ENCODE measurements at regions not wholly inside any gene's neighbourhood (a gene's known extent, or its start where the extent isn't known, plus 50 kb on each side); places are given as distances from the start of the nearest gene placed in this dataset.

DNA sequence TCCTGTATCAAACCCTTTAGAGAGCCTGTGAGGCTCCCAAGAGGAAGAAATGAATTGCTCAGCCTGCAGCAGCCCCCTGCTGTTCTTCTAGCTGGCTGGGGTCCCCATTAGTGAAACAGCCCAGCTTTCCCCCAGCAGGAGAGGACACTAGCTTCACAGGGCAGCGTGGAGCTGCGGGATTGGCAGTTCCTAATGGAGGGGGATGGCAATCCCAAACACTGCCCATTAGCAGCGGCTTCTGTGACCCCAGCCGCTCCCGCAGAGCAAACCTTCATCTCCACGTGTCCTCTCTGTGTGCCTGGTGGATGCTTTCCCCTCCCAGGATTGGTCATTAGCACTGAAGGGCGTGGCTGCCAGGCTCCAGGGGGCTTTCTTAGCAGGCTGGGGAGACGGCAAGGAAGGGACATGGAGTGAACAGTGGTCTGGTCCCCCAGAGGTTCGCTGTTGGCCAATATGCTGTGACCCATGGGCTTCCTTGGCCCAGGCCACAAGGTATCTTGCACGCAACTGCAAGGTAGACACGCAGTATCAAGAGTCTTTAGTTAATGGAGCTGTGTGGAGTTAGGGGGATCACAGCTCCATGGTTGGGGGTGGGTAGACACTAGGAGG is 322.5 kb upstream of the ZMIZ1 start:
- no peaks in the 10 kb centered on the region for H3K36me3 ChIP-seq
- H3K27me3 ChIP-seq: no peaks in the 10 kb centered on the region
- H3K9me3 ChIP-seq: no peaks in the 10 kb centered on the region
- peaks cover 0 to 14% of the 10 kb centered on the region in 2 donors for H3K4me1 ChIP-seq
- intact Hi-C loops (cut with DNase I; ENCODE audit: low total_unique reads) (no loop called here), in situ Hi-C loops (cut with MboI; ENCODE audit: low sequenced_read_pairs in 4 of 4) (no loop called here)
- no peak for DNase-seq
- H3K27ac ChIP-seq: no peak overlapping the region
- TF ChIP-seq, protein P1, sequence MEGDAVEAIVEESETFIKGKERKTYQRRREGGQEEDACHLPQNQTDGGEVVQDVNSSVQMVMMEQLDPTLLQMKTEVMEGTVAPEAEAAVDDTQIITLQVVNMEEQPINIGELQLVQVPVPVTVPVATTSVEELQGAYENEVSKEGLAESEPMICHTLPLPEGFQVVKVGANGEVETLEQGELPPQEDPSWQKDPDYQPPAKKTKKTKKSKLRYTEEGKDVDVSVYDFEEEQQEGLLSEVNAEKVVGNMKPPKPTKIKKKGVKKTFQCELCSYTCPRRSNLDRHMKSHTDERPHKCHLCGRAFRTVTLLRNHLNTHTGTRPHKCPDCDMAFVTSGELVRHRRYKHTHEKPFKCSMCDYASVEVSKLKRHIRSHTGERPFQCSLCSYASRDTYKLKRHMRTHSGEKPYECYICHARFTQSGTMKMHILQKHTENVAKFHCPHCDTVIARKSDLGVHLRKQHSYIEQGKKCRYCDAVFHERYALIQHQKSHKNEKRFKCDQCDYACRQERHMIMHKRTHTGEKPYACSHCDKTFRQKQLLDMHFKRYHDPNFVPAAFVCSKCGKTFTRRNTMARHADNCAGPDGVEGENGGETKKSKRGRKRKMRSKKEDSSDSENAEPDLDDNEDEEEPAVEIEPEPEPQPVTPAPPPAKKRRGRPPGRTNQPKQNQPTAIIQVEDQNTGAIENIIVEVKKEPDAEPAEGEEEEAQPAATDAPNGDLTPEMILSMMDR (IDR thresholded peaks at IDR 0.05 in 4 of 5, conservative IDR thresholded peaks at IDR 0.05 in 1 of 5): no peak
- TF ChIP-seq POLR2A (IDR thresholded peaks at IDR 0.05): no peak
- no peak overlapping the region for H3K4me3 ChIP-seq
- ATAC-seq: no peak

DNA sequence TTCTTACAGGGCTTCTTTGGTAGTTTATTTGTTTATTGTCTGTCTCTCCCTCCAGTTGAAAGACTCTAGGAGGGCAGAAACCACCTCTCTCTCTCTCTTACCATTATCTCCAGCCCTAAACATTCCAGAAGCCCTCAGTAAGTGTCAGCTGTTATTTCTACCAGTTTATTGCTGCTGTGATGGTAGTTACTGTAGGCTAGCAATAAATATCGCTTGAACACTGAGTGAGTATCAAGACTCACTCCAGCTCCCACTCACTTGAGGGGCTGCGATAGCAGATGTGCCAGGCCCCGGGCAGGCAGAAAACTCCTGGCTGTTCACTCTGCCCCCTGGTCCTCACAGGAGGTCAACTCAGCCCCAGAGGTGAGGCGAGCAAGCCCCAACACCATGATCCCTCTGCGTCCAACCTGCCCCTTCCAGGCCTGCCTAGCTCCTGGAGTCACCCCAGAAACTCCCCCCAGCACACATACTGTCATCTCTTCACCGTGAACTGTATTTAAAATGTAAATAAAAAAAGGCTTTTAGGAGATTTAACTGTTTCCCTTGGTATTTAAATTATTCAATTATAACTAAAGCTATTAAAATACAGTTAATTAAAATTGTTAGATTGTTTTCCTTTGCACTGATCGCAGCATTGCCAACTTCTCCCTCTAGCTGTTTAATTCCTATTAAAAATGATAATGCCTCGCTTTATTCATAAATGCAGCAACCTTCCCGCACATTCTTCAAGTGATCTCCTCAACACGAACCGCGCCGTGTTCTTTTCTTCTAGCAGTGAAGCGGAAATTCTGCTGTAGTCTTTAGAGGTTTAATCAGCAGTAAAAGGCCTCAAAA is 321.1 kb upstream of the ZMIZ1 start:
- H3K36me3 ChIP-seq: no peaks in the 10 kb centered on the region
- no peak for TF ChIP-seq POLR2A (IDR thresholded peaks at IDR 0.05)
- TF ChIP-seq, protein P1 (IDR thresholded peaks at IDR 0.05 in 4 of 5, conservative IDR thresholded peaks at IDR 0.05 in 1 of 5): no peak
- DNase-seq (no peak), ATAC-seq (no peak)
- no peaks in the 10 kb centered on the region for H3K27me3 ChIP-seq
- no peak overlapping the region for H3K27ac ChIP-seq
- peaks cover 0 to 14% of the 10 kb centered on the region in 2 donors for H3K4me1 ChIP-seq
- no peaks in the 10 kb centered on the region for H3K9me3 ChIP-seq
- intact Hi-C loops (cut with DNase I; ENCODE audit: low total_unique reads): no loop called here
- in situ Hi-C loops (cut with MboI; ENCODE audit: low sequenced_read_pairs in 4 of 4): no loop called here
- H3K4me3 ChIP-seq: no peak overlapping the region

DNA sequence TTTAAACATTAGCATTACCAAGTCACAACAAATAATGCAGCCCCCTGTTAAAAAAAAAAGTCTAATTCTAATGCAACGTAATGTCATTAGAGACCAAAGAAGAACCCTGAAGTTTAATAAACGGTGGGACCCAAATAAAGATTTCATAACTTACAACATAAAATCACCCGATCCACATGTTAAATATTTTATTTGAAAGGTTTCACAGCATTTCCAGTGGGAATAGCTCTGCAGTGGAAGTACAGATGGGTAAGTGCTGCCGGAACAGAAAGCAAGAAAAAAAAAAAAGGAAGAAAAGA is 320.6 kb upstream of the ZMIZ1 start:
- intact Hi-C loops (cut with DNase I; ENCODE audit: low total_unique reads): no loop called here
- ATAC-seq (no peak), DNase-seq (no peak)
- H3K36me3 ChIP-seq: no peaks in the 10 kb centered on the region
- H3K4me1 ChIP-seq: peaks cover 0 to 14% of the 10 kb centered on the region in 2 donors
- in situ Hi-C loops (cut with MboI; ENCODE audit: low sequenced_read_pairs in 4 of 4): no loop called here
- H3K9me3 ChIP-seq: no peaks in the 10 kb centered on the region
- H3K4me3 ChIP-seq: no peak overlapping the region
- no peak for TF ChIP-seq POLR2A (IDR thresholded peaks at IDR 0.05)
- TF ChIP-seq, protein P1 (IDR thresholded peaks at IDR 0.05 in 4 of 5, conservative IDR thresholded peaks at IDR 0.05 in 1 of 5): no peak
- no peaks in the 10 kb centered on the region for H3K27me3 ChIP-seq
- no peak overlapping the region for H3K27ac ChIP-seq

DNA sequence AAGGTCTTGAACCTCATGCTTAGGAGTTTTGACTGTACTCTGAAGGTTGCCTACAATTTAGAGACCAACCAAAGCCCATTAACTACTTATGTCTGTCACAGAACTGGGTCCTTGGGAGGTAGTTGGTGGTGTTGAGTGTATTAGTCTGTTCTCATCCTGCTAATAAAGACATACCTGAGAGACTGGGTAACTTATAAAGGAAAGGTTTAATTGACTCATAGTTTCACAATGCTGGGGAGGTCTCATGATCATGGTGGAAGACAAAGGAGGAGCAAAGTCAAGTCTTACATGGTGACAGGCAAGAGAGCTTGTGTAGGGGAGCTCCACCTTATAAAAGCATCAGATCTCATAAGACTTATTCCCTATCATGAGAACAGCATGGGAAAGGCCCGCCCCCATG is 319.6 kb upstream of the ZMIZ1 start:
- no peak for DNase-seq
- intact Hi-C loops (cut with DNase I; ENCODE audit: low total_unique reads): no loop called here
- in situ Hi-C loops (cut with MboI; ENCODE audit: low sequenced_read_pairs in 4 of 4): no loop called here
- Histone ChIP-seq H3K27me3 (no peaks in the 10 kb centered on the region), H3K9me3 (no peaks in the 10 kb centered on the region), H3K27ac (no peak overlapping the region), H3K4me1 (peaks cover 0 to 11% of the 10 kb centered on the region in 2 donors), H3K36me3 (no peaks in the 10 kb centered on the region), H3K4me3 (no peak overlapping the region)
- no peak for TF ChIP-seq POLR2A (IDR thresholded peaks at IDR 0.05)
- TF ChIP-seq, protein P1 (IDR thresholded peaks at IDR 0.05 in 4 of 5, conservative IDR thresholded peaks at IDR 0.05 in 1 of 5): no peak
- no peak for ATAC-seq

Data from gastrocnemius medialis (tissue), 4 donors.